HG02943 (cell line): ENCODE measurements at regions not wholly inside any gene's neighbourhood (a gene's known extent, or its start where the extent isn't known, plus 50 kb on each side); places are given as distances from the start of the nearest gene placed in this dataset.

ENCODE experiments used
- ATAC-seq: cut with Tn5 transposase; IDR thresholded peaks from one replicate; pipeline ENCODE4 v1.9.1; 2021; ENCODE audit warnings: mild to moderate bottlenecking, low read depth, moderate library complexity; ENCODE audit not compliant: unreplicated experiment

DNA sequence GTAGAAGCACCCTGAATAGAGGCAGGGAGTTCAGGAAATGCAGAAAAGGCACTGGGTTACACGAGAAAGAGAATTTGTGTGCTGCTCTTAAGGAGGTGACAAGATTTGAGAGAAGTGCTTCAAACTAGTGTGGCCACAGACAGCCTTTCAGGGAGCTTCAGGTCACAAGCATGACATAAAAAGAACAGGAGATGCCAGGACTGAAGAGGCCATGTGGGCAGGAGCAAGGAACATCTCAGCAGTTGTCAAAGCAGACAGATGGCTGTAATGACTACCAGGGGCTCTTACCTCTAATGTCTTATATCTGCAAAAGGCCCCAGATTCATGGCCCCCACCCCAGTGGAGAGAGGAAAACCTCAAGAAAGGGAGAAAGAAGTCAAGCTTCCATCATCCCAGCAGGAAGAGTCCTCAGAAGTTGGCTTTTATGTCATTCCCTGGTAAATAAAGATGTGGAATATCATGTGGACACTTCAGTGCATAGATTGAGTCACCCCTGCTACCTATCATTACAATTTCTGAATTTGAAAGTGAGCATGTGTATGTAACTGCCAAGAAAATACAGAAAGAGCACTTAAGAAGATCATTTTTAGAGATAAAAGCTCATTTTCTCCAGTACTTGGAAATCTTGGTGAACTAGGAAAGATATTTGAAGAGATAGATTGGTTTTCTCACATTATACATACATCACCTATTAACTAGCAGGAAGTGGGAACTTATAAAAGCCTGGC is 214.4 kb upstream of the RORB start:
- ATAC-seq = no peak

- no peak for ATAC-seq
Measured at GRCh38 chr9:74284581-74285450, 212.3 kb upstream of the RORB start.

DNA sequence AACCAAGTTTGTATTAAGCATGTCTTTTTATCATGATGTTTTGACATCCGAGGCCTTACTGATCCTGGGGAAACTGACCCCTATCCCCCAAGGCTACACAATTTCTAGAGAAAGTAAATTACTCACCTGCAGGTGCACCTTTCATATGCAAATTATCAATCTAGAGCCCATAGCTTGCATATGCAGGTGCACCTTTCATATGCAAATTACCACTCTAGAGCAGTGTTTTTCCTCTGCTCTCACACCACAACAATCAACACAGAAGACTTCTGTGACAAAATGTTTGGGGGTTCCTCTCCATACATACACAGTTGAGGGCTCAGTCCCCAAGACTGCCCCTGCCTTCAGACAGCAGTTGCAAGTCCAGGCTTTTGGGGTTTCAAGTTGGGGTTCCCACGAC is 203.7 kb upstream of the RORB start:
- ATAC-seq = no peak

GRCh38 chr9:74303945-74304344 is 193.2 kb upstream of the RORB start:
- ATAC-seq = no peak

- ATAC-seq = no peak
Measured at GRCh38 chr9:74304598-74304997, 192.5 kb upstream of the RORB start.

GRCh38 chr9:74309654-74310053 is 187.5 kb upstream of the RORB start:
- no peak for ATAC-seq

DNA sequence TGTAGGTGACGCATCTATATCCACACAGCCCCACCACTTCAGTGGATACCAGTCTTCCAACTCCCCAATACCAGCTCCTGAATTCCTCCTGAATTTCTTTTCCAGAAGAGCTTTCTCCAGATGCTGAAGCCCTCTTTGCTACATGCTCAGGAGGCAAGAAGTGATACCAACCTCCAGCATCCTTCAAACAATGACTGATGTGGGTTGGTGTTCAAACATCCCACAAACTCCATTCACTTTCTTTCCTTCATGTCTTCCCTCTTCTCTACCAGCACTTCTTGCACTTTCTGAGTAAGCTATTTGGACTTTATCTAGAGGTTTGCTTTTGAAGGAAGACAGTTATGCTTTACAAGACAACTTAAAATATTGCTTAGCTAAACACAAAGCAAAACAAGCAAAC is 179.9 kb upstream of the RORB start:
- no peak for ATAC-seq

DNA sequence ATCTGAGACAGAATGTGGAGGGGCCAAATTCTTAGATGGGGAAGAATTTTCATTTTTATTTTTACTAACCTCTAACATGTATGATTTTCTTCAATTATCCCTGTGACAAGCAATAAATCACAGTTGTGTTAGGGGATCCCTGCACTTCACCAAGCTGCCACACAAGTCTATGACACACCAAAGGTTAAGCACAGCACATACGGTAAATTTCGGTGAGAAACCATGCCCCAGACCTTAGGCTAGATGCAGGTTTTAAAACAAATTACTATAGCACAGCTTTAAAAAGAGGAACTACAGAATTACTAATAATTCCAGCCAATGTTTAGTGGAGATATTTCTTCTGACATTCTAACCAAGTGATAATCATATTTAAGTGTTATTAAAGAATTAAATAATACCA is 175.7 kb upstream of the RORB start:
- ATAC-seq = no peak

- no peak for ATAC-seq
Measured at GRCh38 chr9:74322661-74323314, 174.3 kb upstream of the RORB start.

DNA sequence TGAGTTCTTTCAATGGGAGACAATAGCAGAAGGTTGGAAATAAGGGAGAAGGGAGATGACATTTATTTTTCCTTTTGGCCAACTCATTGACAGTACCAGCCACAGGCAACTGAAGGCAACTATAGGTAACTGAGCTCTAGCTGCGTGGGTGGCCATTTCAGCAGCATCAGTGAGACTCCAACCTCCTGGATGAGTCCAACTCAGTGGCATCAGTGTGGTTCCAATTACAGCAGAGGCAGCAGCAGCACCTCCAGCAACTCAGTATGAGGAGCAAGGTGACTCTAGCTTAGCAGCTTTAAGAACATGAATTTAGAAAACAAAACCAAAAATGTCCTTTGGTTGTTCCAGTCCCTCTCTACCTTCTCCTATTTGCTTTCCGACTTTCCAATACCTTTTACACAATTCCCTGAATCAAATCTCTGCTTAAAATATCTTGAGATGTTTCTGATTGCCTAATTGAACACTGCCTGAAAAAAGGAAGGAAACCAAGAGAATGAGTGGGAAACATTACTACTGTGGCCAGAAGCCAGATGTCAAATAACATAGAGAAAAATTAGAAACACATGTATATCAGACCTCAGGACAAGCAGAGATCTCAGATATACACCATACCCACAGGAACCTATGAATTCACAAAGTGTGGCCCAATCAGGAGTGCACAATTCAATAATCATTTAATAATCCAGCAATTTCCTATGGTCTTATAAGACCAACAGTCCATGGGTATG is 166.5 kb upstream of the RORB start:
- ATAC-seq = no peak

GRCh38 chr9:74331607-74332006 is 165.5 kb upstream of the RORB start:
- ATAC-seq = no peak

- no peak for ATAC-seq
Measured at GRCh38 chr9:74333384-74334032, 163.6 kb upstream of the RORB start.

- ATAC-seq = no peak
Measured at GRCh38 chr9:74334271-74334670, 162.9 kb upstream of the RORB start.

DNA sequence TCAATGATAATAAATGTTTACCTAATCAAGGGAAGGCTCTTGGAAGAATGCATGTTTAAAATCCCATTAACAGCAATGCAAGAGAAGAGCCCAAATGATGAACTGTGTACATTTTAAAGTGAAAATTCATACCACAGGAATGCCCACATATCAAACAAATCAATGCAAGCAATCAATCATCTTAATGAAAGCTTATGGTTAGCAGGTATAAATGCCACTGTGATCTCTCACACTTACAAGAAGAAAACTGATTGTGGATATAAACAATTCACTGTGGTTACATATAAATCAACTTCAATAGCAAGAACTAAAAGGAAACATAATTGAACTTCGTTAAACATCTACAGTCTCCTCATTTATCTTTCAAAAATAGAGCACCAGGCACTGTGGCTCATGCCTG is 161.0 kb upstream of the RORB start:
- no peak for ATAC-seq

DNA sequence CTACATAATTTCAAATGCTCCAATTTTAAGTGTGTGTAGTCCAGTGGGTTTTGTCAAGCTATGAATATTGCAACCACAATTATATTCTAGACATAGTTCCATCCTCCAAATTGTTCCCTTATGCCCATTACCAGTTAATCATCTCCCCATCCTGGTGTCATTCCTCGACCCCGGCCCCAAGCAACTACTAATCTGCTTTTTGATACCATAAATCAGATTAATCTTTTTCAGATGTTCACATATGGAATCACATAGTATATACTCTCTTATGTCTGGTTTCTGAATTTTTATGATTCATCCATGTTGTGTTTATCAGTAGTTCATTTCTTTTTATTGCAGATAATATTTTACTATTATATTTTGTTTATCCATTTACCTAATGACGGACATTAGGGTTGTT is 148.4 kb upstream of the RORB start:
- no peak for ATAC-seq

DNA sequence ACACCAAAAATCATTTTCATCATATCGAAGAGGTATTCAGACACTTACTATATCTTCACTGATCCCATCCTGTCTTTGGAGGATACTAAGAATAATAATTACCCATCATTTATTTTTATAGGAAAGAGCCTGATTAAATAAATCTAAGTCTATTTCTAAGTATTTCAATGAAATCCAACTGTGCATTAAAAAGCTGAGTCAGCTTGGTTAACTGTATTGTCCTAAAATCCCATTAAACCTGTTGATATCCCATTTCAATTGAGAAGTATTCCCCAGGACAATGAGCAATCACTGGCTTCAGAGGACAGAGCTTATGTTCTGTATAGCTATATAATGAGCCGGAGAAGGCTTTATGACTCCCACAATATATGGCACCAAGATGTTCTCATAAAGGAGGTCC is 142.0 kb upstream of the RORB start:
- no peak for ATAC-seq

- ATAC-seq = no peak
Measured at GRCh38 chr9:74357577-74357976, 139.6 kb upstream of the RORB start.

DNA sequence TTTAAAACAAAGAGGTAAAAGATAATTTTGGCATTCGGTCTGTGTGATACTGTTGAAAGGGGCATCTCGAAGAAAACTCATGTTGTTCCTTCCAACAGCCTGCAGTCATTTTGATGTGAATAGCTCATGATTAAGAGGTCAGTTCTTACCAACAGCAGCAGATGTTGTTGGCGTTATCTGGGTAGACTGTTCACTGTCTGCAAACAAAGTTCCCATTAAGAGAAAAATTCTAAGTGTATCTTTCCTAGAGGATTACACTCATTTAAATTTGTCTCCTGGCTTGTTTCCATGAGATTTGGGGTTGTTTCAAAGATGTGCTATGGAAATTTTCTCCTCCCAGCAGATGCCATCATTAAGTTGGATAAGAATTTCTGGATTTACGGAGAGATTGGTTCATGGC is 138.2 kb upstream of the RORB start:
- no peak for ATAC-seq

GRCh38 chr9:74361508-74361907 is 135.6 kb upstream of the RORB start:
- no peak for ATAC-seq

- no peak for ATAC-seq
Measured at GRCh38 chr9:74362423-74362822, 134.7 kb upstream of the RORB start.
